Bronchial epithelial cell (primary cell): ENCODE measurements at regions not wholly inside any gene's neighbourhood (a gene's known extent, or its start where the extent isn't known, plus 50 kb on each side); places are given as distances from the start of the nearest gene placed in this dataset.

Experiments
- DNase-seq: peaks from one replicate; pipeline ENCODE4 v3.0.0-alpha.2; 2010; ENCODE audit warnings: low read depth
- FAIRE-seq: peaks from 2 replicates; lab custom pipeline; 2011; peaks lifted over from hg19 to GRCh38; lab: Jason Lieb, UNC
- H3K27me3 ChIP-seq: 2 replicates; pipeline ENCODE4 v1.5.1; 2011; ENCODE audit warnings: low read length; ENCODE audit not compliant: control insufficient read depth, insufficient read depth
- H3K36me3 ChIP-seq: 2 replicates; pipeline ENCODE4 v1.5.1; 2011; ENCODE audit warnings: low read length; ENCODE audit not compliant: control insufficient read depth, insufficient read depth
- H3K4me3 ChIP-seq: 2 replicates; pipeline ENCODE4 v1.5.1; 2011; ENCODE audit warnings: mild to moderate bottlenecking, low read depth, low read length, control low read depth
- CTCF ChIP-seq: IDR thresholded peaks from 2 replicates; pipeline ENCODE4 v1.5.1; 2011; ENCODE audit warnings: mild to moderate bottlenecking, moderate library complexity, low read length, control low read depth, inconsistent platforms; ENCODE audit not compliant: insufficient read depth, severe bottlenecking

- H3K27me3 ChIP-seq, result no peaks in the 10 kb centered on the region
- DNase-seq (no peak), FAIRE-seq (no peak)
- TF ChIP-seq CTCF, result no peak
- no peak overlapping the region for H3K4me3 ChIP-seq
- no peaks in the 10 kb centered on the region for H3K36me3 ChIP-seq
These were observed 871.8 kb upstream of the CHAC2 start for GRCh38 chr2:52895726-52896340.

DNA sequence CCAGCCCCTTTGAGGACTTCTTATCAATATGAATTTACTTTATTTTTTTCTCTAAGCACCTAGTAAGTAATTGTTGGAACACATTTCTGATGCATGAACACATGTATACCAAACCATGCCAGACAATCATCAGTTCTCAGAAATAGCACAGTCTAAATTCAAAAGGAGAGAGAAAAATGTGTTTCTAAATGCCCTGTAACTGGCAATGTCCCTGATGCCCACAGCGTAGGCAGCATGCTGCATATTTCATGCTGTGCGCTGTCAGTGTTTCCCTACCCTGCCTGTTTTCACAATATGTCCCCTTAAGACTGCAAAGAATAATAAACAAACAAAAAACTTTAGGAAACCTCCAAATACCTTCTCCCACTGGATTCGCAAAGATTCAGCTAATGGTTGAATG lies 881.0 kb upstream of the CHAC2 start:
- no peak for TF ChIP-seq CTCF
- no peaks in the 10 kb centered on the region for H3K36me3 ChIP-seq
- H3K4me3 ChIP-seq, result no peak overlapping the region
- FAIRE-seq (no peak), DNase-seq (no peak)
- H3K27me3 ChIP-seq, result no peaks in the 10 kb centered on the region

- FAIRE-seq (no peak), DNase-seq (no peak)
- no peaks in the 10 kb centered on the region for H3K27me3 ChIP-seq
- no peak overlapping the region for H3K4me3 ChIP-seq
- TF ChIP-seq CTCF, result no peak
- no peaks in the 10 kb centered on the region for H3K36me3 ChIP-seq
These were observed 882.7 kb upstream of the CHAC2 start for GRCh38 chr2:52884761-52885352.

DNA sequence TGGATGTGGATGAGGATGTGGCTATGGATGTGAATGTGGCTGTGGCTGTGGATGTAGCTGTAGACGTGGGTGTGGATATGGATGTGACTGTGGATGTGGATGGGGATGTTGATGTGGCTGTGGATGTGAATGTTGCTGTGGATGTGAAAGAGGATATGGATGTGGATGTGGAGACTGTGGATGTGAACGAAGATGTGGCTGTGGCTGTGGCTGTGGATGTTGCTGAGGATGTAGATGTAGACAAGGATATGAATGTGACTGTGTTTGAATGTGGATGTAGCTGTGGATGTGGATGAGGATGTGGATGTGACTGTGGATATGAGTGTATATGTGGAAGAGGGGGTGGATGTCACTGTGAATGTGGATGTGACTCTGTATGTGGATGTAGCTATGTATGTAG lies 884.6 kb upstream of the CHAC2 start:
- H3K27me3 ChIP-seq, result no peaks in the 10 kb centered on the region
- TF ChIP-seq CTCF, result no peak
- H3K36me3 ChIP-seq, result no peaks in the 10 kb centered on the region
- no peak overlapping the region for H3K4me3 ChIP-seq
- FAIRE-seq (no peak), DNase-seq (no peak)

DNA sequence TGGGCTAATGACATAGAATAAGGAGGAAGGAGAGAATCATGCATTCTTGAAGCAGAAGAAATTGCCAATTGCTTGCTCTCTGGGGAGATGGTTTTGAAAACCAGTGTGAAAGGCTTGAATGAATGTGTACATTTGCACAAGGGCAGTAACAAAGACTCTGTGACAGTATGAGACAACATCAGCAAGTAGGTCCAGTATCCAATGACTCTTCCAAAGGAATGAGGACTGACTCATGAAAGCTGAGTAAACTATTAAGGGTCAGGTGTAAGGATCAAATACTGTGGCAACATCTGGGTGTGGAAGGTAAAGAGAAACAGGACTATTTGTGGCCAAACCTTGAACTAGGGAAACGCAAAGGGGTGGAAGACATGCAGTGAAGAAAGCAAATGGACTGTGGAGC lies 886.0 kb upstream of the CHAC2 start:
- no peak for TF ChIP-seq CTCF
- FAIRE-seq (peak; percentile 76), DNase-seq (peak; percentile 84)
- H3K36me3 ChIP-seq, result no peaks in the 10 kb centered on the region
- H3K27me3 ChIP-seq, result no peaks in the 10 kb centered on the region
- no peak overlapping the region for H3K4me3 ChIP-seq

DNA sequence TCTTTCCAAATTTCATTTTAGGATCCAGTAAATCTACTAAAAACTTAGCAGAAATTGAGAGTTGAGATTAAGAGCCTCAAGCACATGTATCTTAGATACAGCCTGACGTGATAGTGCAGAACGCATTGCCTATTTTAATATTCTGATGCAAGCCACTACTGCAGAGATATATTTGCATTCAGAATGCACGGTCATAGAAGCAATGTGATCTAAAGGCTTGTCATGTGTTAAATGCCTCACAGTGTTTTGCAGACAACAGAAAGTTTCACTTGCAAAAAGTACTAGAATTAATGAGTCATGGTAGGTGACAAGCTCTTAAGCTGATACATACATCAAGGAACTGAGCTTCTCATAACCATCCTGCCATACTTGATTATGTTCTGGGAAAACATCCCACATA lies 886.7 kb upstream of the CHAC2 start:
- no peaks in the 10 kb centered on the region for H3K27me3 ChIP-seq
- FAIRE-seq, result no peak
- no peak for TF ChIP-seq CTCF
- H3K36me3 ChIP-seq, result no peaks in the 10 kb centered on the region
- H3K4me3 ChIP-seq, result no peak overlapping the region
- no peak for DNase-seq
